ENCODE measurements at regions not wholly inside any gene's neighbourhood (a gene's known extent, or its start where the extent isn't known, plus 50 kb on each side); places are given as distances from the start of the nearest gene placed in this dataset.
"Not testable (repeated sequence)": the region's sequence is repeated elsewhere in the genome, so short reads cannot be mapped to it uniquely, and the experiment has no call there.

- DNase-seq (ENCODE audit: low read depth): no peak
Observed at GRCh38 chr3:8311321-8311720, 190.3 kb upstream of the LMCD1 start.

- DNase-seq (ENCODE audit: low read depth): no peak
Observed at GRCh38 chr3:8312685-8313084, 188.9 kb upstream of the LMCD1 start.

GRCh38 chr3:8313560-8314267, 187.9 kb upstream of the LMCD1 start:
- no peak for DNase-seq (ENCODE audit: low read depth)

GRCh38 chr3:8315526-8315925, 186.1 kb upstream of the LMCD1 start:
- DNase-seq (ENCODE audit: low read depth): not testable (repeated sequence)

- DNase-seq (ENCODE audit: low read depth): no peak
Observed at GRCh38 chr3:8317661-8318649, 183.7 kb upstream of the LMCD1 start.

- DNase-seq (ENCODE audit: low read depth): no peak
Observed at GRCh38 chr3:8319935-8320634, 181.5 kb upstream of the LMCD1 start.

GRCh38 chr3:8320711-8321458, 180.7 kb upstream of the LMCD1 start:
- no peak for DNase-seq (ENCODE audit: low read depth)

- no peak for DNase-seq (ENCODE audit: low read depth)
Observed at GRCh38 chr3:8324747-8325146, 176.9 kb upstream of the LMCD1 start.

GRCh38 chr3:8325306-8325705, 176.3 kb upstream of the LMCD1 start:
- no peak for DNase-seq (ENCODE audit: low read depth)

- DNase-seq (ENCODE audit: low read depth): not testable (repeated sequence)
Observed at GRCh38 chr3:8325833-8326232, 175.8 kb upstream of the LMCD1 start.

GRCh38 chr3:8327739-8328138, 173.9 kb upstream of the LMCD1 start:
- no peak for DNase-seq (ENCODE audit: low read depth)

- DNase-seq (ENCODE audit: low read depth): no peak
Observed at GRCh38 chr3:8328967-8329366, 172.7 kb upstream of the LMCD1 start.

- DNase-seq (ENCODE audit: low read depth): no peak
Observed at GRCh38 chr3:8329598-8329997, 172.0 kb upstream of the LMCD1 start.

- DNase-seq (ENCODE audit: low read depth): no peak
Observed at GRCh38 chr3:8336456-8336855, 165.2 kb upstream of the LMCD1 start.

- no peak for DNase-seq (ENCODE audit: low read depth)
Observed at GRCh38 chr3:8338424-8338823, 163.2 kb upstream of the LMCD1 start.

- DNase-seq (ENCODE audit: low read depth): no peak
Observed at GRCh38 chr3:8341821-8342247, 159.8 kb upstream of the LMCD1 start.

- DNase-seq (ENCODE audit: low read depth): no peak
Observed at GRCh38 chr3:8343058-8343457, 158.6 kb upstream of the LMCD1 start.

GRCh38 chr3:8345398-8345797, 156.2 kb upstream of the LMCD1 start:
- DNase-seq (ENCODE audit: low read depth): no peak

GRCh38 chr3:8348076-8348475, 153.5 kb upstream of the LMCD1 start:
- DNase-seq (ENCODE audit: low read depth): no peak

- no peak for DNase-seq (ENCODE audit: low read depth)
Observed at GRCh38 chr3:8352475-8352874, 149.1 kb upstream of the LMCD1 start.

- no peak for DNase-seq (ENCODE audit: low read depth)
Observed at GRCh38 chr3:8353364-8353763, 148.3 kb upstream of the LMCD1 start.

GRCh38 chr3:8355346-8355745, 146.3 kb upstream of the LMCD1 start:
- DNase-seq (ENCODE audit: low read depth): no peak

Measured in CMK (cell line).